Tibial nerve (tissue), 4 donors: ENCODE measurements at regions not wholly inside any gene's neighbourhood (a gene's known extent, or its start where the extent isn't known, plus 50 kb on each side); places are given as distances from the start of the nearest gene placed in this dataset.

Experiments
- DNase-seq, 2 donors: peaks; one replicate each; pipeline ENCODE4 v3.0.0-alpha.2; 2019; ENCODE audit warnings: low spot score in 2 of 2
- H3K27ac ChIP-seq, 4 donors: fragments of 200-600 bp; sonication (generic) in 3 of 4; one replicate each; pipeline ENCODE4 v1.5.1; 2017 to 2019; ENCODE audit warnings: mild to moderate bottlenecking in 1 of 4
- H3K27me3 ChIP-seq, 2 donors: fragments of 200-600 bp; sonication (generic) in 1 of 2; one replicate each; pipeline versions ENCODE4 v1.5.1 to v1.6.0; 2017 to 2019
- H3K36me3 ChIP-seq, 3 donors: fragments of 200-600 bp; sonication (generic); one replicate each; pipeline ENCODE4 v1.5.1; 2018 to 2019
- H3K4me1 ChIP-seq, 4 donors: fragments of 200-600 bp; sonication (generic) in 3 of 4; one replicate each; pipeline ENCODE4 v1.5.1; 2017 to 2019
- H3K4me3 ChIP-seq, 4 donors: fragments of 200-600 bp; sonication (generic) in 3 of 4; one replicate each; pipeline ENCODE4 v1.5.1; 2017 to 2019; ENCODE audit warnings: mild to moderate bottlenecking in 1 of 4, moderate library complexity in 1 of 4
- H3K9me3 ChIP-seq, 4 donors: fragments of 200-600 bp; sonication (generic) in 3 of 4; one replicate each; pipeline ENCODE4 v1.5.1; 2017 to 2019
- EP300 ChIP-seq, 2 donors: sonication (generic); formaldehyde crosslinking; IDR thresholded peaks; one replicate each; pipeline ENCODE4 v1.6.1; 2017; ENCODE audit warnings: antibody characterized with exemption in 2 of 2, mild to moderate bottlenecking in 1 of 2
- POLR2A ChIP-seq, 2 donors: fragments of 450-650 bp; IDR thresholded peaks; one replicate each; pipeline ENCODE4 v1.6.1; 2017; ENCODE audit warnings: antibody characterized with exemption in 2 of 2, mild to moderate bottlenecking in 2 of 2, moderate library complexity in 2 of 2
- WGBS, 2 donors: methylation state at CpG; one replicate each; pipeline ENCODE4 v1.1.5; 2018; 5-methylcytosine and 5-hydroxymethylcytosine counted together
- TF ChIP-seq, protein P1 (sequence below), 5 experiments: fragments of 200-600 bp in 3 of 5; fragments of 450-650 bp in 2 of 5; sonication (generic) in 3 of 5; IDR thresholded peaks; one replicate each; pipeline ENCODE4 v1.5.1; 2016 to 2019; ENCODE audit warnings: antibody characterized with exemption in 5 of 5, mild to moderate bottlenecking in 3 of 5, moderate library complexity in 2 of 5

DNA sequence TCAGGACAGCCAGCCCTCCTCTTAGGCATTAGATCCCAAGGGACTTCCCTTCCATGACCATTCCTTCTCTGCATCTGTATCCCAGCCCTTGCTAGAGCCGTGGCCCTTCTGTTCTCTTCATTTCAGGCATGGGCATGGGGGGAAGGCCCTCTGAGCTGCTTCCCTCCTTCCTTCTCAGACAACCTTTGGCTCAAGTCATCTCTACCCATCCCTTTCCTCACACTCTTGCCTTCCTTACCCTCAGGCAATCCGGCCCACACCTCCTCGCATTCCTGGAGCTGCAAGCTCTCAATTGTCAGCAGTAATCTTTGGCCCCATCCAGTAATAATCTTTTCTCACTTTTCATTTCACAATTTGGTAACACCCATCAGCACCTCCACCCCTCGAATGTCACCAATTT lies 426.9 kb upstream of the JARID2 start:
- no peak for DNase-seq
- peaks cover 0 to 33% (median 8%) of the 10 kb centered on the region in 4 donors for H3K4me1 ChIP-seq
- H3K36me3 ChIP-seq, result no peaks in the 10 kb centered on the region
- H3K27ac ChIP-seq, result no peak overlapping the region
- H3K27me3 ChIP-seq, result no peaks in the 10 kb centered on the region
- WGBS, 2 donors, result 95 to 97% methylated on average over 4 of the region's 4 CpGs
- H3K9me3 ChIP-seq, result no peaks in the 10 kb centered on the region
- TF ChIP-seq EP300 (IDR thresholded peaks at IDR 0.05) (no peak), POLR2A (IDR thresholded peaks at IDR 0.05) (no peak)
- TF ChIP-seq, protein P1, sequence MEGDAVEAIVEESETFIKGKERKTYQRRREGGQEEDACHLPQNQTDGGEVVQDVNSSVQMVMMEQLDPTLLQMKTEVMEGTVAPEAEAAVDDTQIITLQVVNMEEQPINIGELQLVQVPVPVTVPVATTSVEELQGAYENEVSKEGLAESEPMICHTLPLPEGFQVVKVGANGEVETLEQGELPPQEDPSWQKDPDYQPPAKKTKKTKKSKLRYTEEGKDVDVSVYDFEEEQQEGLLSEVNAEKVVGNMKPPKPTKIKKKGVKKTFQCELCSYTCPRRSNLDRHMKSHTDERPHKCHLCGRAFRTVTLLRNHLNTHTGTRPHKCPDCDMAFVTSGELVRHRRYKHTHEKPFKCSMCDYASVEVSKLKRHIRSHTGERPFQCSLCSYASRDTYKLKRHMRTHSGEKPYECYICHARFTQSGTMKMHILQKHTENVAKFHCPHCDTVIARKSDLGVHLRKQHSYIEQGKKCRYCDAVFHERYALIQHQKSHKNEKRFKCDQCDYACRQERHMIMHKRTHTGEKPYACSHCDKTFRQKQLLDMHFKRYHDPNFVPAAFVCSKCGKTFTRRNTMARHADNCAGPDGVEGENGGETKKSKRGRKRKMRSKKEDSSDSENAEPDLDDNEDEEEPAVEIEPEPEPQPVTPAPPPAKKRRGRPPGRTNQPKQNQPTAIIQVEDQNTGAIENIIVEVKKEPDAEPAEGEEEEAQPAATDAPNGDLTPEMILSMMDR (IDR thresholded peaks at IDR 0.05), result no peak
- no peak overlapping the region for H3K4me3 ChIP-seq

DNA sequence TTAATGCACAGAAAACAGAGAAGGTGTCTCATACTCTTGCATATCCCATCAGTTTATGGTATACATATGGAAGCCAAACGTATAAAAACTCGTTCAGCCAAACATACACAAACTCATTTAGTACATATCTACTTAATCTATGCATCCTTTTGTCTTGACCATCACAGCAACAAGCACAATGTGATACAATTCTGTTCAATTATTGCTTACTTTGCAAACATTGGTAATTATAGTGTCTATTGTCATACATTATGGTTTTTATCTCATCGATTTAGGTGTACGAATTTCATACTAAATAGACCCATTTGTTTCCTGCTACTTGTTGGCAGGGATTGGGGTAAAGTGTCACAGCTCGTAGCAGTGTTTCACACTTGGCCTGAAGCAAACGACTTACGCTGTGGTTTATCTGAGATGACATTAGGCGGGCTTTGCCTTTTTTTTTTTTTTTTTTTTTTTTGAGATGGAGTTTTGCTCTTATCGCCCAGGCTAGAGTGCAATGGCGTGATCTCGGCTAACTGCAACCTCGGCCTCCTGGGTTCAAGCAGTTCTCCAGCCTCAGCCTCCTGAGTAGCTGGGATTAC lies 425.9 kb upstream of the JARID2 start:
- Histone ChIP-seq H3K27ac (no peak overlapping the region), H3K4me1 (peaks cover 0 to 42% (median 11%) of the 10 kb centered on the region in 4 donors), H3K4me3 (no peak overlapping the region), H3K9me3 (no peaks in the 10 kb centered on the region), H3K27me3 (no peaks in the 10 kb centered on the region), H3K36me3 (no peaks in the 10 kb centered on the region)
- no peak for DNase-seq
- WGBS, 2 donors, result 95 to 98% methylated on average over 10 to 12 of the region's 12 CpGs
- TF ChIP-seq, protein P1 (IDR thresholded peaks at IDR 0.05), result no peak
- TF ChIP-seq EP300 (IDR thresholded peaks at IDR 0.05), result no peak
- no peak for TF ChIP-seq POLR2A (IDR thresholded peaks at IDR 0.05)

DNA sequence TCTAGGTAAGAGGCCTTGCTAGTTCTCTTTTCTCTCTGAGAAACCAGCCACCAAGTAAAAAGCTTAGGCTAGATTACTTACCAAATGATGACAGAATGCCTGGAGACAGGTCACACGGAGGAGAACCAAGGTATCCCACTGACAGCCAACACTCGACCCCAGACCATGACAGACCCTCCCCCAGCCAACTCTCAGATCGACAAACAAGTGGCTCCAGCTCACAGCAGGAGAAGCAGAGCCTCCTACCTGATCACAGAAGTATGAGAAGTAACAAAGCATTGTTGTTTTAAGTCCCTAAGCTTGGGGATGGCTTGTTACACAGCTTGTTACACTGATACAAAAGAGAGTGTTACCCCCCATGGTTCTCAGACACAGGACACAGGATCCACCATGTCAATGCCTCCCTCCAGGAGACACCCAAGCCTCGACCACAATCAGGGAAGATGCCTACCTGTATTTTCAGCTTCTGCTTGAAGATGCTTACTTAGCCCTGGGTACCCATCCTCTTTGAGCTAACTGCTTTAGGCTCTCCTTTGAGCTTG lies 423.8 kb upstream of the JARID2 start:
- H3K4me1 ChIP-seq, result peaks cover 0 to 38% (median 7%) of the 10 kb centered on the region in 4 donors
- H3K27ac ChIP-seq, result peak overlapping the region in 1 of 4 donors; percentile 36
- H3K4me3 ChIP-seq, result no peak overlapping the region
- H3K27me3 ChIP-seq, result no peaks in the 10 kb centered on the region
- TF ChIP-seq, protein P1 (IDR thresholded peaks at IDR 0.05), result no peak
- TF ChIP-seq EP300 (IDR thresholded peaks at IDR 0.05) (no peak), POLR2A (IDR thresholded peaks at IDR 0.05) (no peak)
- no peaks in the 10 kb centered on the region for H3K9me3 ChIP-seq
- 55 to 70% methylated on average over 4 of the region's 4 CpGs for WGBS, 2 donors
- no peak for DNase-seq
- H3K36me3 ChIP-seq, result no peaks in the 10 kb centered on the region

DNA sequence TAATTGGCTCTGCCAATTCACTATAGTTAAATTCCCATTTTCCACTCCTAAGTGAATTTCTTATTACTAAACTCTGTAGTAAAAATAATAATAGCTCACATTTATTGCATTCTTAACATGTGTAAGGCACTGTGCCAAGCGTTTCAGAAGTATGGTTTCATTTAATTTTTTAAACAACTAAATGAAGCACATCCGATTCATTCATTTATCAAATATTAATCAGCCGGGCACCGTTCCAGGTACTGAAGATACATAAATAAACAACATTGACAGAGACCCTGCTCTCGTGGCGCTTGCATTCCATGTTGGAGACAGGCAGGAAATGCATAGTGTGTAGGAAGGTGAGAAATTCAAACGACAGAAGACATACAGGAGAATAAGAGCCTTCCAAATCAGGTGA lies 423.2 kb upstream of the JARID2 start:
- Histone ChIP-seq H3K27me3 (no peaks in the 10 kb centered on the region), H3K4me3 (no peak overlapping the region), H3K4me1 (peaks cover 0 to 37% (median 7%) of the 10 kb centered on the region in 4 donors), H3K36me3 (no peaks in the 10 kb centered on the region), H3K9me3 (no peaks in the 10 kb centered on the region), H3K27ac (peak overlapping the region in 1 of 4 donors; percentile 23)
- TF ChIP-seq POLR2A (IDR thresholded peaks at IDR 0.05) (no peak), EP300 (IDR thresholded peaks at IDR 0.05) (no peak)
- TF ChIP-seq, protein P1 (IDR thresholded peaks at IDR 0.05), result no peak
- no peak for DNase-seq
- WGBS, 2 donors, result 71 to 74% methylated on average over 7 of the region's 7 CpGs

DNA sequence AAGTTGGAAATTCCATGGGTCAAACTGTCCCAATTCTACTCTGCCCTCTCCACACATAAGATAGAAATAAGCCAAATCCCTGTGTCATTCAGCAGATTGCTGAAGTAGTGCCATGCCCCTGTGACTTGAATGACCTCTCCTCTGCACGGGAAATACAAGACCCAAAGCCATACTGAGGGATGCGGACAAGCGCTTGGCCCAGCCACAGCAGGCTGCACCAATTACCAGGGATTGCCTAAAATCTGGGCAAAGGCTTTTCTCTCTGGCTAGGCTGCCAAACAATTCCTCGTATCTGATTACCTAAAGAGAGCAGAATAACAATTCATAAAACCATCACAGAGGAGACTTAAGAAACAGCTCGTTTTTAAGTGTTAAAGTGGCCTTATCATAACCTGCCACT lies 421.8 kb upstream of the JARID2 start:
- no peak for DNase-seq
- H3K4me1 ChIP-seq, result peaks cover 0 to 37% (median 7%) of the 10 kb centered on the region in 4 donors
- no peak overlapping the region for H3K4me3 ChIP-seq
- H3K27me3 ChIP-seq, result no peaks in the 10 kb centered on the region
- H3K36me3 ChIP-seq, result no peaks in the 10 kb centered on the region
- 20 to 29% methylated on average over 5 of the region's 5 CpGs for WGBS, 2 donors
- H3K27ac ChIP-seq, result peak overlapping the region in 2 of 4 donors; percentile 61 to 80
- TF ChIP-seq EP300 (IDR thresholded peaks at IDR 0.05) (no peak), POLR2A (IDR thresholded peaks at IDR 0.05) (no peak)
- TF ChIP-seq, protein P1 (IDR thresholded peaks at IDR 0.05), result no peak
- no peaks in the 10 kb centered on the region for H3K9me3 ChIP-seq
